H1 (cell line): ENCODE measurements at regions not wholly inside any gene's neighbourhood (a gene's known extent, or its start where the extent isn't known, plus 50 kb on each side); places are given as distances from the start of the nearest gene placed in this dataset.

Experiments used
- CBX8 ChIP-seq: fragments of 300-800, 300-1000 bp; sonication (generic); IDR thresholded peaks from 2 replicates; pipeline ENCODE4 v1.7.1; 2016; ENCODE audit warnings: low read depth, low read length, borderline replicate concordance
- EZH2 ChIP-seq: fragments of 200-600 bp; sonication (generic); IDR thresholded peaks from 2 replicates; pipeline ENCODE4 v1.7.1; 2012; ENCODE audit warnings: low read depth, mild to moderate bottlenecking, moderate library complexity, low read length, inconsistent platforms; ENCODE audit not compliant: severe bottlenecking
- JUND ChIP-seq: IDR thresholded peaks from 2 replicates; pipeline ENCODE4 v1.6.1; 2011; ENCODE audit warnings: mild to moderate bottlenecking, improper control_type of control experiment, low read length
- SAP30 ChIP-seq: fragments of 300-600 bp; sonication (generic); IDR thresholded peaks from 2 replicates; pipeline ENCODE4 v1.7.1; 2012; ENCODE audit warnings: low read length, moderate library complexity, mild to moderate bottlenecking, inconsistent platforms; ENCODE audit not compliant: insufficient read depth, insufficient replicate concordance
- SIN3A ChIP-seq, 2 experiments: IDR thresholded peaks in 1 of 2; conservative IDR thresholded peaks in 1 of 2; 2 replicates each; pipeline ENCODE4 v1.6.1; 2011 to 2012; ENCODE audit warnings: low read length in 2 of 2, improper control_type of control experiment in 1 of 2, low read depth in 1 of 2, mild to moderate bottlenecking in 1 of 2
- SIRT6 ChIP-seq: IDR thresholded peaks from one replicate; pipeline ENCODE4 v1.7.1; 2012; ENCODE audit warnings: low read length, inconsistent platforms
- SP2 ChIP-seq: IDR thresholded peaks from 2 replicates; pipeline ENCODE4 v1.6.1; 2012; ENCODE audit warnings: mild to moderate bottlenecking, low read length, inconsistent platforms

DNA sequence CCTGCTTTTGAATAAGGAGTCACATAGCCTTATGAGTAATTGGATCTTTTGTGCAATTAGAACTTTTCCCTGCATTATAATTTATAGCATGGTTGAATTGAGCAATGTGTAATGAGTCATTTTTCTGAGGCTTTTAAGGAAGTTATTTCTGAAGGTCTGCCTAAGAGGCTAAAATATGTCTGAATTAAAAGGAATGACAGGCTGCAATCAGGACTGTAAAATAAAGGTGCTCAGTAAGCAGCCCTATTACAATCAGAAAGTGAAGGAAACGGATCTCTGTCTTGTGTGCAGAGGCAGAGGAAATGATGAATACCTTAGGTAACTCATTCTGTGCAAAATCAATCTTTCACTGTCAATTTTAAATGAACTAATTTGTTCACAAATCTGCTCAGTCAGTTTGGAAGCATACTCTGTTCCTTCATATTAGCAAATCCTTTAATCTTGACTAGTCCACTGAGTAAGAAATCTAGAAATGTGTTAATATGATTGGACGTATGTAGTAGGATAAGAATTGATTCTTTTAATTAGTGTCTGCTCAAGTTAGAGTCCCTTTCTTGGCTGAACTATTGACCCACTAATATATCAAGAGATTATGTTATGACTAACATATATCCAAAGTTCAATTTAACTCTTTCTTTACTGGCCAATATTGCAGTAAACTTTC is 290.1 kb downstream of the ZIC1 start (continued):
- TF ChIP-seq SIN3A (conservative IDR thresholded peaks at IDR 0.05 in 1 of 2, IDR thresholded peaks at IDR 0.05 in 1 of 2; ENCODE audit: low read depth in 1 of 2, low read length in 2 of 2) (no peak), SP2 (no peak), EZH2 (no peak), JUND (no peak), CBX8 (no peak), SAP30 (no peak), SIRT6 (no peak)
